GM18508 (cell line): ENCODE measurements at regions not wholly inside any gene's neighbourhood (a gene's known extent, or its start where the extent isn't known, plus 50 kb on each side); places are given as distances from the start of the nearest gene placed in this dataset.
"Not testable (repeated sequence)": the region's sequence is repeated elsewhere in the genome, so short reads cannot be mapped to it uniquely, and the experiment has no call there.

Experiments used
- ATAC-seq: cut with Tn5 transposase; IDR thresholded peaks from one replicate; pipeline ENCODE4 v1.9.1; 2021; ENCODE audit warnings: moderate number of reproducible peaks; ENCODE audit not compliant: insufficient read depth, unreplicated experiment

- not testable (repeated sequence) for ATAC-seq
These were observed 126.6 kb downstream of the FAM72C start for GRCh38 chr1:143845193-143845592.

- ATAC-seq: not testable (repeated sequence)
These were observed 129.7 kb downstream of the FAM72C start for GRCh38 chr1:143842058-143842457.

- not testable (repeated sequence) for ATAC-seq
These were observed 132.6 kb downstream of the FAM72C start for GRCh38 chr1:143839182-143839581.

- ATAC-seq: not testable (repeated sequence)
These were observed 133.2 kb downstream of the FAM72C start for GRCh38 chr1:143838598-143838929.

- not testable (repeated sequence) for ATAC-seq
These were observed 133.7 kb downstream of the FAM72C start for GRCh38 chr1:143837924-143838597.

- not testable (repeated sequence) for ATAC-seq
These were observed 138.4 kb downstream of the FAM72C start for GRCh38 chr1:143833376-143833775.

GRCh38 chr1:143832379-143832716 is 139.4 kb downstream of the FAM72C start:
- ATAC-seq: not testable (repeated sequence)

GRCh38 chr1:143831479-143832378 is 140.1 kb downstream of the FAM72C start:
- ATAC-seq: not testable (repeated sequence)

- not testable (repeated sequence) for ATAC-seq
These were observed 145.6 kb downstream of the FAM72C start for GRCh38 chr1:143826162-143826561.

GRCh38 chr1:143824266-143824665 is 147.5 kb downstream of the FAM72C start:
- not testable (repeated sequence) for ATAC-seq

GRCh38 chr1:143820058-143820457 is 151.7 kb downstream of the FAM72C start:
- not testable (repeated sequence) for ATAC-seq

GRCh38 chr1:143816369-143816768 is 155.4 kb downstream of the FAM72C start:
- ATAC-seq: not testable (repeated sequence)

- ATAC-seq: not testable (repeated sequence)
These were observed 166.4 kb downstream of the FAM72C start for GRCh38 chr1:143805374-143805773.

- ATAC-seq: not testable (repeated sequence)
These were observed 167.0 kb downstream of the FAM72C start for GRCh38 chr1:143804707-143805356.

GRCh38 chr1:143803927-143804411 is 167.8 kb downstream of the FAM72C start:
- not testable (repeated sequence) for ATAC-seq

- not testable (repeated sequence) for ATAC-seq
These were observed 168.7 kb downstream of the FAM72C start for GRCh38 chr1:143803095-143803494.

GRCh38 chr1:143799568-143800187 is 172.1 kb downstream of the FAM72C start:
- not testable (repeated sequence) for ATAC-seq

GRCh38 chr1:143796369-143796768 is 175.4 kb downstream of the FAM72C start:
- ATAC-seq: not testable (repeated sequence)

GRCh38 chr1:143792047-143792937 is 179.5 kb downstream of the FAM72C start:
- not testable (repeated sequence) for ATAC-seq
